BE2C (cell line): ENCODE measurements at regions not wholly inside any gene's neighbourhood (a gene's known extent, or its start where the extent isn't known, plus 50 kb on each side); places are given as distances from the start of the nearest gene placed in this dataset.

Experiments used
- DNase-seq: peaks from one replicate; pipeline ENCODE4 v3.0.0-alpha.2; 2020
- H3K27me3 ChIP-seq: fragments of 250-450 bp; sonication (Bioruptor Pico); 2 replicates; pipeline ENCODE4 v1.5.1; 2020; ENCODE audit warnings: mild to moderate bottlenecking
- H3K36me3 ChIP-seq: fragments of 250-450 bp; sonication (Bioruptor Pico); 2 replicates; pipeline ENCODE4 v1.5.1; 2020; ENCODE audit warnings: mild to moderate bottlenecking
- H3K4me1 ChIP-seq: fragments of 250-450 bp; sonication (Bioruptor Pico); 2 replicates; pipeline ENCODE4 v1.5.1; 2020
- H3K4me3 ChIP-seq: 2 replicates; pipeline ENCODE4 v1.5.1; 2011; ENCODE audit warnings: low read depth, low read length
- H3K9me3 ChIP-seq: fragments of 250-450 bp; sonication (Bioruptor Pico); 2 replicates; pipeline ENCODE4 v1.5.1; 2020
- CTCF ChIP-seq: IDR thresholded peaks from 2 replicates; pipeline ENCODE4 v1.5.1; 2012; ENCODE audit warnings: mild to moderate bottlenecking, low read depth, low read length

- Histone ChIP-seq H3K4me3 (no peak overlapping the region), H3K27me3 (no peaks in the 10 kb centered on the region), H3K4me1 (no peaks in the 10 kb centered on the region), H3K9me3 (no peaks in the 10 kb centered on the region; the same call in 1 of the 2 replicates), H3K36me3 (no peaks in the 10 kb centered on the region)
- DNase-seq, result no peak
- TF ChIP-seq CTCF, result no peak
Observed at GRCh38 chr21:27379354-27379753, 412.5 kb upstream of the ADAMTS5 start.

- H3K9me3 ChIP-seq, result no peaks in the 10 kb centered on the region; the same call in 1 of the 2 replicates
- no peaks in the 10 kb centered on the region for H3K36me3 ChIP-seq
- H3K4me3 ChIP-seq, result no peak overlapping the region
Observed at GRCh38 chr21:27372381-27372780, 405.5 kb upstream of the ADAMTS5 start.

GRCh38 chr21:27371975-27372331 lies 405.1 kb upstream of the ADAMTS5 start:
- Histone ChIP-seq H3K9me3 (no peaks in the 10 kb centered on the region), H3K36me3 (no peaks in the 10 kb centered on the region), H3K27me3 (no peaks in the 10 kb centered on the region), H3K4me3 (no peak overlapping the region), H3K4me1 (no peaks in the 10 kb centered on the region)
- DNase-seq, result no peak
- no peak for TF ChIP-seq CTCF

More at GRCh38 chr21:27372381-27372780, 405.5 kb upstream of the ADAMTS5 start:
- no peak for DNase-seq
- no peak for TF ChIP-seq CTCF
- Histone ChIP-seq H3K27me3 (no peaks in the 10 kb centered on the region), H3K4me1 (no peaks in the 10 kb centered on the region)

- no peaks in the 10 kb centered on the region for H3K4me1 ChIP-seq
- H3K4me3 ChIP-seq, result no peak overlapping the region
- DNase-seq, result no peak
- H3K27me3 ChIP-seq, result no peaks in the 10 kb centered on the region
- H3K9me3 ChIP-seq, result no peaks in the 10 kb centered on the region
- H3K36me3 ChIP-seq, result no peaks in the 10 kb centered on the region
- TF ChIP-seq CTCF, result no peak
Observed at GRCh38 chr21:27371115-27371974, 404.5 kb upstream of the ADAMTS5 start.

- Histone ChIP-seq H3K4me1 (no peaks in the 10 kb centered on the region), H3K27me3 (no peaks in the 10 kb centered on the region), H3K9me3 (no peaks in the 10 kb centered on the region), H3K4me3 (no peak overlapping the region), H3K36me3 (no peaks in the 10 kb centered on the region)
- TF ChIP-seq CTCF, result no peak
- DNase-seq, result no peak
Observed at GRCh38 chr21:27369978-27370571, 403.2 kb upstream of the ADAMTS5 start.

- H3K4me3 ChIP-seq, result no peak overlapping the region
- no peaks in the 10 kb centered on the region for H3K9me3 ChIP-seq
- TF ChIP-seq CTCF, result no peak
- no peaks in the 10 kb centered on the region for H3K4me1 ChIP-seq
- no peaks in the 10 kb centered on the region for H3K27me3 ChIP-seq
- no peaks in the 10 kb centered on the region for H3K36me3 ChIP-seq
- no peak for DNase-seq
Observed at GRCh38 chr21:27369234-27369633, 402.3 kb upstream of the ADAMTS5 start.
